HEK293 (cell line): ENCODE measurements at regions not wholly inside any gene's neighbourhood (a gene's known extent, or its start where the extent isn't known, plus 50 kb on each side); places are given as distances from the start of the nearest gene placed in this dataset.
"Not testable (repeated sequence)": the region's sequence is repeated elsewhere in the genome, so short reads cannot be mapped to it uniquely, and the experiment has no call there.

Experiments
- CTCF ChIP-seq: fragments of 450-650 bp; formaldehyde crosslinking; IDR thresholded peaks from 2 replicates; pipeline ENCODE4 v1.5.1; 2016; ENCODE audit warnings: missing biosample characterization, missing genetic modification characterization
- HOXC10 ChIP-seq: sonication (generic); formaldehyde crosslinking; IDR thresholded peaks from 2 replicates; pipeline ENCODE4 v1.8.1; 2023; ENCODE audit warnings: mild to moderate bottlenecking, missing genetic modification reagents
- PRDM1 ChIP-seq: fragments of 450-650 bp; formaldehyde crosslinking; IDR thresholded peaks from 2 replicates; pipeline ENCODE4; 2016; ENCODE audit warnings: missing biosample characterization, missing genetic modification characterization
- SP2 ChIP-seq: fragments of 450-650 bp; formaldehyde crosslinking; IDR thresholded peaks from 2 replicates; pipeline ENCODE4 v1.5.1; 2016; ENCODE audit warnings: missing biosample characterization, missing genetic modification characterization
- YY1 ChIP-seq: fragments of 450-650 bp; formaldehyde crosslinking; IDR thresholded peaks from 2 replicates; pipeline ENCODE4 v1.5.1; 2018; ENCODE audit warnings: missing biosample characterization, missing genetic modification characterization
- ZBTB26 ChIP-seq: fragments of 450-650 bp; formaldehyde crosslinking; optimal IDR thresholded peaks from 2 replicates; pipeline ENCODE3; 2016; ENCODE audit warnings: missing biosample characterization, mild to moderate bottlenecking, missing genetic modification characterization
- ZBTB44 ChIP-seq: fragments of 450-650 bp; IDR thresholded peaks from 2 replicates; pipeline ENCODE4 v1.5.1; 2018; ENCODE audit warnings: missing biosample characterization, mild to moderate bottlenecking, missing genetic modification characterization
- ZBTB7A ChIP-seq: fragments of 450-650 bp; formaldehyde crosslinking; IDR thresholded peaks from 2 replicates; pipeline ENCODE4 v1.5.1; 2016; ENCODE audit warnings: low read depth, missing biosample characterization, missing genetic modification characterization
- ZNF274 ChIP-seq, 2 experiments: fragments of 200-500 bp in 1 of 2; fragments of 450-650 bp in 1 of 2; sonication (Bioruptor generic) in 1 of 2; formaldehyde crosslinking in 1 of 2; IDR thresholded peaks; 2 replicates each; pipeline versions ENCODE4 v1.5.1 to v1.6.1; 2014 to 2016; ENCODE audit warnings: borderline replicate concordance in 1 of 2, inconsistent platforms in 1 of 2, low read length in 1 of 2, missing biosample characterization in 1 of 2, missing genetic modification characterization in 1 of 2
- ZNF518A ChIP-seq: fragments of 450-650 bp; formaldehyde crosslinking; conservative IDR thresholded peaks from 2 replicates; pipeline ENCODE4 v1.5.1; 2016; ENCODE audit warnings: low read depth, missing biosample characterization, missing genetic modification characterization
- ZSCAN16 ChIP-seq: fragments of 450-650 bp; formaldehyde crosslinking; IDR thresholded peaks from 2 replicates; pipeline ENCODE4 v1.5.1; 2016; ENCODE audit warnings: missing biosample characterization, missing genetic modification characterization

- TF ChIP-seq CTCF; YY1 (tag by site-specific recombination); HOXC10 (CRISPR knock-in tag); ZNF518A (tag by site-specific recombination); ZBTB26 (tag by site-specific recombination); ZBTB44 (tag by site-specific recombination); ZNF274 (IDR thresholded peaks at IDR 0.05; ENCODE audit: low read length); ZNF274 (tag by site-specific recombination; IDR thresholded peaks at IDR 0.05; ENCODE audit: borderline replicate concordance); ZSCAN16 (tag by site-specific recombination); SP2; ZBTB7A (tag by site-specific recombination); PRDM1: not testable (repeated sequence)
Measured at GRCh38 chr6:40868089-40868865, 170.7 kb downstream of the UNC5CL start.
